Keratinocyte (primary cell): ENCODE measurements at regions not wholly inside any gene's neighbourhood (a gene's known extent, or its start where the extent isn't known, plus 50 kb on each side); places are given as distances from the start of the nearest gene placed in this dataset.

Experiments
- EZH2 ChIP-seq: IDR thresholded peaks from one replicate; pipeline ENCODE4 v1.6.1; 2012; ENCODE audit warnings: inconsistent platforms, mild to moderate bottlenecking, low read length, moderate library complexity
- TF ChIP-seq, protein P1 (sequence below), 3 experiments: IDR thresholded peaks in 1 of 3; conservative IDR thresholded peaks in 1 of 3; optimal IDR thresholded peaks in 1 of 3; 2 replicates in 2 of 3; 3 replicates in 1 of 3; pipeline versions ENCODE3 to v1.5.1; 2011; ENCODE audit warnings: low read length in 3 of 3, mild to moderate bottlenecking in 3 of 3, moderate library complexity in 2 of 3, control low read depth in 1 of 3, inconsistent platforms in 1 of 3; ENCODE audit not compliant: insufficient read depth in 2 of 3; ENCODE audit errors: extremely low read depth in 1 of 3

GRCh38 chr2:126219081-126219480, 436.9 kb upstream of the GYPC start:
- TF ChIP-seq, protein P1, sequence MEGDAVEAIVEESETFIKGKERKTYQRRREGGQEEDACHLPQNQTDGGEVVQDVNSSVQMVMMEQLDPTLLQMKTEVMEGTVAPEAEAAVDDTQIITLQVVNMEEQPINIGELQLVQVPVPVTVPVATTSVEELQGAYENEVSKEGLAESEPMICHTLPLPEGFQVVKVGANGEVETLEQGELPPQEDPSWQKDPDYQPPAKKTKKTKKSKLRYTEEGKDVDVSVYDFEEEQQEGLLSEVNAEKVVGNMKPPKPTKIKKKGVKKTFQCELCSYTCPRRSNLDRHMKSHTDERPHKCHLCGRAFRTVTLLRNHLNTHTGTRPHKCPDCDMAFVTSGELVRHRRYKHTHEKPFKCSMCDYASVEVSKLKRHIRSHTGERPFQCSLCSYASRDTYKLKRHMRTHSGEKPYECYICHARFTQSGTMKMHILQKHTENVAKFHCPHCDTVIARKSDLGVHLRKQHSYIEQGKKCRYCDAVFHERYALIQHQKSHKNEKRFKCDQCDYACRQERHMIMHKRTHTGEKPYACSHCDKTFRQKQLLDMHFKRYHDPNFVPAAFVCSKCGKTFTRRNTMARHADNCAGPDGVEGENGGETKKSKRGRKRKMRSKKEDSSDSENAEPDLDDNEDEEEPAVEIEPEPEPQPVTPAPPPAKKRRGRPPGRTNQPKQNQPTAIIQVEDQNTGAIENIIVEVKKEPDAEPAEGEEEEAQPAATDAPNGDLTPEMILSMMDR (optimal IDR thresholded peaks at IDR 0.05 in 1 of 3, IDR thresholded peaks at IDR 0.05 in 1 of 3, conservative IDR thresholded peaks at IDR 0.05 in 1 of 3; ENCODE audit: extremely low read depth in 1 of 3, insufficient read depth in 2 of 3, low read length in 3 of 3), result no peak
- no peak for TF ChIP-seq EZH2
